Testis (tissue), 2 donors: ENCODE measurements at regions not wholly inside any gene's neighbourhood (a gene's known extent, or its start where the extent isn't known, plus 50 kb on each side); places are given as distances from the start of the nearest gene placed in this dataset.

Experiments
- CTCF ChIP-seq, 3 experiments: fragments of 450-650 bp in 2 of 3; fragments of 200-600 bp in 1 of 3; sonication (generic) in 1 of 3; IDR thresholded peaks; one replicate each; pipeline ENCODE4 v1.5.1; 2016 to 2019; ENCODE audit warnings: antibody characterized with exemption in 3 of 3, mild to moderate bottlenecking in 2 of 3, moderate library complexity in 1 of 3
- POLR2A ChIP-seq: fragments of 450-650 bp; IDR thresholded peaks from one replicate; pipeline ENCODE4 v1.6.1; 2017; ENCODE audit warnings: antibody characterized with exemption, mild to moderate bottlenecking, moderate library complexity

DNA sequence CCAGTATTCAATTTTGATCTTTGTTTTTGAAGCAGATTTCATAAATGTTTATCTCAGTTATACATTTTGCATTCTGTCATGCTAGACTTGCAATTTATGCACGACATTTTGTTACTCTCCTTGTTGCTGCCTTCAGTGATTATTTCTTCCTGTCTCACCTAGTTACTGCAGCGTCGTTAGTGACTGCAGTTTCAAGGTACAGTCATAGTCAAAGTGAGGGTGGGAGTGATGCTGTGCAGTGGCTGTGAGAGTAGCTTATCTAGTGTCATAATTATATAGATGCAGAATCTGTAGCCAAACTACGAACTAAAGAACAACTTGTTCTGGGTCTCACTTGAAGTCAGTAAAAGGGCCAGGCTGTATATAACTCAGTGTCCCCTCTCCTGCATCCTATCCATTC lies 69.8 kb downstream of the GPR101 start:
- TF ChIP-seq CTCF (IDR thresholded peaks at IDR 0.05) (no peak), POLR2A (no peak)
